ENCODE measurements at regions not wholly inside any gene's neighbourhood (a gene's known extent, or its start where the extent isn't known, plus 50 kb on each side); places are given as distances from the start of the nearest gene placed in this dataset.

DNA sequence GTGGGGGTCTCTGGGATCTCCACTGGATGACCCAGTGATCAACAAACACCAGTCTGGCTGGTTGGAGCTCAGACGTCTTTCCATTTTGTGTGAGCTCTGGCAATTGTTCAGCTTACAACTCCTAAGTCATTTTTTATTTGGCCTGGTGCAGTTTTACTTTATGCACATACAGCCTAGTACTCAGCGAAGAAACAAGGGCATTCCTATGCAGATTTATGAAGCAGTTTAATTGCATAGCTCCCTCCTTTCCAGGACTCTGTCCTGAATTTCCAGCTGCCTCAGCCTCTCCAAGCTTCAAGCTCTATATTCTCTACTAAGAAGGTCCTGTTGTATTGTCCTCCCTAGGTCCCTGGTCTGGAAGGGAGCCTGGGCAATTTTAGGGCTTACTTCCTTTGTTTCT, 145.6 kb upstream of the GALNT17 start:
- TF ChIP-seq POLR2AphosphoS5 (IDR thresholded peaks at IDR 0.05; ENCODE audit: insufficient read depth, low read depth, low read length) = no peak
- no peak for TF ChIP-seq GATA2 (IDR thresholded peaks at IDR 0.05; ENCODE audit: insufficient read depth, insufficient read length, low read depth, low read length)
- TF ChIP-seq CTCF (IDR thresholded peaks at IDR 0.05; ENCODE audit: extremely low read depth in 1 of 2, insufficient read depth in 1 of 2, low read depth in 1 of 2, low read length in 2 of 2) = no peak
